GM12891 (cell line): ENCODE measurements at regions not wholly inside any gene's neighbourhood (a gene's known extent, or its start where the extent isn't known, plus 50 kb on each side); places are given as distances from the start of the nearest gene placed in this dataset.

ENCODE experiments used
- PAX5 ChIP-seq: IDR thresholded peaks from 2 replicates; pipeline ENCODE4 v1.6.1; 2011; ENCODE audit warnings: low read length, moderate library complexity, mild to moderate bottlenecking; ENCODE audit not compliant: insufficient read depth, severe bottlenecking
- POLR2A ChIP-seq: IDR thresholded peaks from 2 replicates; pipeline ENCODE4 v1.6.1; 2011; ENCODE audit warnings: low read depth, low read length, control low read depth
- POLR2AphosphoS5 ChIP-seq: IDR thresholded peaks from 2 replicates; pipeline ENCODE4 v1.6.1; 2011; ENCODE audit warnings: low read depth, low read length, control low read depth
- SPI1 ChIP-seq: IDR thresholded peaks from 2 replicates; pipeline ENCODE4 v1.6.1; 2011; ENCODE audit warnings: low read depth, low read length, control low read depth
- TAF1 ChIP-seq: IDR thresholded peaks from 2 replicates; pipeline ENCODE4 v1.6.1; 2011; ENCODE audit warnings: low read depth, low read length, control low read depth

DNA sequence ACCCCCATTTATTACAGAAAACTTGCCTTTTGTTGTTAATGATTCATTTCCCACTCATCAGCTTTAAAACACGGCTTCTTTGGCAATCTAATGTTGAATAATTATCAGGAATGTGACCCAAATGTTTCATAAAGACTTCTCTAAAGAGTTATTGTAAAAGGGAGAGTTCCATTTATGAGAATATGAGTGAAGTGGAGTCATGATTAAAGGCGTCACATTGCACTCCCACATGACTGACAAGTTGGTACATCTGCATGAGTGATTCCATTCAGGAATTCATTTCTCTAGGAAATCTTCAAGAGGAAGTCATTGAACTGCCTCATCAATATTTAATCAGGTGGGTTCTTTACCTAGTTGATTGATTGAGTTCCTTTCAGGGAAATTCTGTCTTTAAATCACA, 184.8 kb downstream of the LNPK start:
- TF ChIP-seq TAF1 (no peak), POLR2A (no peak), POLR2AphosphoS5 (no peak), SPI1 (no peak), PAX5 (no peak)
